Thyroid gland (tissue), 4 donors: ENCODE measurements at regions not wholly inside any gene's neighbourhood (a gene's known extent, or its start where the extent isn't known, plus 50 kb on each side); places are given as distances from the start of the nearest gene placed in this dataset.
"Not testable (repeated sequence)": the region's sequence is repeated elsewhere in the genome, so short reads cannot be mapped to it uniquely, and the experiment has no call there.

Experiments used
- DNase-seq, 2 donors: peaks; one replicate each; pipeline ENCODE4 v3.0.0-alpha.2; 2019
- H3K27ac ChIP-seq, 3 donors: fragments of 200-600 bp; sonication (generic); 1 replicate in 2 of 3; 2 replicates in 1 of 3; pipeline ENCODE4 v1.5.1; 2016 to 2019; ENCODE audit warnings: mild to moderate bottlenecking in 1 of 3, moderate library complexity in 1 of 3
- H3K27me3 ChIP-seq: fragments of 200-600 bp; sonication (generic); one replicate; pipeline ENCODE4 v1.5.1; 2019
- H3K36me3 ChIP-seq, 2 donors: fragments of 200-600 bp; sonication (generic); one replicate each; pipeline ENCODE4 v1.5.1; 2016 to 2019
- H3K4me1 ChIP-seq, 2 donors: fragments of 200-600 bp; sonication (generic); one replicate each; pipeline ENCODE4 v1.5.1; 2017 to 2019
- H3K4me3 ChIP-seq, 3 donors: fragments of 200-600 bp; sonication (generic); replicated peaks in 1 of 3; 1 replicate in 2 of 3; 2 replicates in 1 of 3; pipeline ENCODE4 v1.5.1; 2016; ENCODE audit warnings: mild to moderate bottlenecking in 1 of 3
- H3K9me3 ChIP-seq: fragments of 200-600 bp; sonication (generic); one replicate; pipeline ENCODE4 v1.5.1; 2017
- POLR2A ChIP-seq, 2 donors: fragments of 450-650 bp; IDR thresholded peaks; one replicate each; pipeline ENCODE4 v1.6.1; 2017; ENCODE audit warnings: antibody characterized with exemption in 2 of 2, mild to moderate bottlenecking in 2 of 2, moderate library complexity in 1 of 2
- WGBS, 2 donors: methylation state at CpG; one replicate each; pipeline ENCODE4 v1.1.5; 2017; 5-methylcytosine and 5-hydroxymethylcytosine counted together
- intact Hi-C: fragments of 100-400 bp; cut with DNase I; formaldehyde crosslinking; loops from one replicate; pipeline ENCODE4 v1.15.1; 2023
- TF ChIP-seq, protein P1 (sequence below), 6 experiments: fragments of 200-600 bp in 3 of 6; fragments of 450-650 bp in 3 of 6; sonication (generic) in 3 of 6; IDR thresholded peaks; one replicate each; pipeline ENCODE4 v1.5.1; 2016 to 2019; ENCODE audit warnings: antibody characterized with exemption in 6 of 6, mild to moderate bottlenecking in 2 of 6, inconsistent platforms in 1 of 6, moderate library complexity in 1 of 6

GRCh38 chr6:76516924-76517323 lies 444.5 kb upstream of the IMPG1 start:
- Histone ChIP-seq H3K9me3 (no peaks in the 10 kb centered on the region), H3K4me3 (no peak overlapping the region), H3K36me3 (no peaks in the 10 kb centered on the region), H3K27ac (no peak overlapping the region), H3K27me3 (no peaks in the 10 kb centered on the region), H3K4me1 (no peaks in the 10 kb centered on the region)
- intact Hi-C loops: no loop called here
- DNase-seq: no peak
- TF ChIP-seq POLR2A (IDR thresholded peaks at IDR 0.05): no peak
- WGBS, 2 donors: 82 to 88% methylated on average over 4 of the region's 4 CpGs

DNA sequence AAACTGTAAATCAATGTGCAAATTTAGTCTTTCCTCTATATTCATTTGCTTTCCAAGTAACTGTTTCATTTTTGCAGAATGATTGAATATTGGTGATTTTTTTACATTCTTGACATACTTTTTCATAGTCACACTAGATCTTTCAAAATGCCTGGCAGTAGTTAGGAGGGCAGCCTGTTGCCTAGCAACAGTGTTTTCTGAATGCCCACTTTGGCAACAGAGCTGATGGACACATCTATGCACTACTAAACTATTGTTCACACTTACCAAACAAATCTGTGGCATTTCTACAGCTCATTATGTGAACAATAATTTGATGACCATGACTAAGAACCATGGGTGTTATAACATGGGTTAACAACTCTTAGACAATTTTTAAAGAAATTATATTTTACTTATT lies 438.0 kb upstream of the IMPG1 start:
- Histone ChIP-seq H3K4me3 (no peak overlapping the region), H3K4me1 (no peaks in the 10 kb centered on the region), H3K9me3 (no peaks in the 10 kb centered on the region), H3K27me3 (no peaks in the 10 kb centered on the region), H3K27ac (no peak overlapping the region), H3K36me3 (no peaks in the 10 kb centered on the region)
- intact Hi-C loops: no loop called here
- DNase-seq: no peak
- TF ChIP-seq, protein P1, sequence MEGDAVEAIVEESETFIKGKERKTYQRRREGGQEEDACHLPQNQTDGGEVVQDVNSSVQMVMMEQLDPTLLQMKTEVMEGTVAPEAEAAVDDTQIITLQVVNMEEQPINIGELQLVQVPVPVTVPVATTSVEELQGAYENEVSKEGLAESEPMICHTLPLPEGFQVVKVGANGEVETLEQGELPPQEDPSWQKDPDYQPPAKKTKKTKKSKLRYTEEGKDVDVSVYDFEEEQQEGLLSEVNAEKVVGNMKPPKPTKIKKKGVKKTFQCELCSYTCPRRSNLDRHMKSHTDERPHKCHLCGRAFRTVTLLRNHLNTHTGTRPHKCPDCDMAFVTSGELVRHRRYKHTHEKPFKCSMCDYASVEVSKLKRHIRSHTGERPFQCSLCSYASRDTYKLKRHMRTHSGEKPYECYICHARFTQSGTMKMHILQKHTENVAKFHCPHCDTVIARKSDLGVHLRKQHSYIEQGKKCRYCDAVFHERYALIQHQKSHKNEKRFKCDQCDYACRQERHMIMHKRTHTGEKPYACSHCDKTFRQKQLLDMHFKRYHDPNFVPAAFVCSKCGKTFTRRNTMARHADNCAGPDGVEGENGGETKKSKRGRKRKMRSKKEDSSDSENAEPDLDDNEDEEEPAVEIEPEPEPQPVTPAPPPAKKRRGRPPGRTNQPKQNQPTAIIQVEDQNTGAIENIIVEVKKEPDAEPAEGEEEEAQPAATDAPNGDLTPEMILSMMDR (IDR thresholded peaks at IDR 0.05): no peak
- TF ChIP-seq POLR2A (IDR thresholded peaks at IDR 0.05): no peak

DNA sequence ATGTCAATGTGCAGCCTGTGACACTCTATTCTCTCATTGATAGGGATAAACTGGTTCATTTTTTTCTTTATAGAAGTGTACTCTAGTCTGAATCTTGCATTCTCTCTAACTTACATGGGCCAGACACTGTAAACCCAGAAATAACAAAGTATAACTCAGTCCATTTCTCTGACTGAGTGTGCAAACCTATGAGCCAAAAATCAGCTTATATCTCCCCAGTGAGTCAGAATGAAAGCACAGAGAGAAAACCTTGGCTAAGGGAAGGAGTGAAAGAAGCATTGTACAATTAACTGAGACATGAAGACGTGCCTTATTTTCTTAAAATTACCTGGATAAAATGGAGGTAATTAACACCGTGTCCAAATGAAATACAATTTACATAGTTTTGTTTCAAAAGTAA lies 436.9 kb upstream of the IMPG1 start:
- no peaks in the 10 kb centered on the region for H3K36me3 ChIP-seq
- H3K27me3 ChIP-seq: no peaks in the 10 kb centered on the region
- DNase-seq: no peak
- H3K4me1 ChIP-seq: no peaks in the 10 kb centered on the region
- no peak overlapping the region for H3K27ac ChIP-seq
- intact Hi-C loops: no loop called here
- H3K9me3 ChIP-seq: no peaks in the 10 kb centered on the region
- WGBS, 2 donors: 74 to 78% methylated on average over 2 of the region's 2 CpGs
- TF ChIP-seq POLR2A (IDR thresholded peaks at IDR 0.05): no peak
- TF ChIP-seq, protein P1 (IDR thresholded peaks at IDR 0.05): no peak
- no peak overlapping the region for H3K4me3 ChIP-seq

DNA sequence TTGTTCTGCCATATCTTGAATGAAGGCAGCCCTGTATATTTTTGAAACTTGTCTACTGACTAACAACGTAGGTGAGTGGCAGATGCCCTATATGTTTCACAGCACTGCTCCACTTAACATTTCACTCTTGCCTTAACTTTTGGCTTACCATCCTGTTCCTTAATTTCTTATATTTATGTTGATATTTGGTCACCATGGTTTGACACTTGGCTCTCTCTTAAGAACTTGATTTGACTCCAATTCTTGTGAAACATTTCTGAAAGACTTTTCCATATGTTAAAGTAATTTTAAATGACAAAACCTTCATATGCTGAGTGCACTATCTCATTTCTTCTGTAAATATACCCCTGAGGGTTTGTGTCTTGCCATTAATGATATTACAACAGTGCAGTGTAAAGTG lies 434.3 kb upstream of the IMPG1 start:
- Histone ChIP-seq H3K27me3 (no peaks in the 10 kb centered on the region), H3K4me1 (no peaks in the 10 kb centered on the region), H3K9me3 (no peaks in the 10 kb centered on the region), H3K27ac (no peak overlapping the region), H3K36me3 (no peaks in the 10 kb centered on the region), H3K4me3 (no peak overlapping the region)
- WGBS, 2 donors: 76 to 77% methylated on average over 1 of the region's 1 CpG
- intact Hi-C loops: no loop called here
- TF ChIP-seq POLR2A (IDR thresholded peaks at IDR 0.05): no peak
- TF ChIP-seq, protein P1 (IDR thresholded peaks at IDR 0.05): no peak
- DNase-seq: no peak

DNA sequence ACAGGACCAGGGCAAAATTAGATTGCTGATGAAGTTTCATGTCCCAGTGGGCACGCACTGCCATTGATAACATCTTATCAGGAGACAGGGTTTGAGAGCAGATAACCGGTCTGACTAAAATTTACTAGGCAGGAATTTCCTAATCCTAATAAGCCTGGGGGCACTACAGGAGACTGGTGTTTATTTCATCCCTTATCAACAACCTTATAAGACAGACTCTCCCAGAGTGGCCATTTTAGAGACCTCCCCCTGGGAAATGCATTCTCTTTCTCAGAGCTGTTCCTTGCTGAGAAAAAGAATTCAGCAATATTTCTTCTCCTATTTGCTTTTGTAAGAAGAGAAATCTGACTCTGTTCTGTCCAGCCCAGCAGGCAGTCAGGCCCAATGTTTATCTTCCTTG lies 423.4 kb upstream of the IMPG1 start:
- WGBS, 2 donors: 85 to 90% methylated on average over 2 of the region's 2 CpGs
- H3K4me1 ChIP-seq: no peaks in the 10 kb centered on the region
- TF ChIP-seq POLR2A (IDR thresholded peaks at IDR 0.05): no peak
- TF ChIP-seq, protein P1 (IDR thresholded peaks at IDR 0.05): no peak
- H3K27me3 ChIP-seq: no peaks in the 10 kb centered on the region
- H3K4me3 ChIP-seq: no peak overlapping the region
- no peaks in the 10 kb centered on the region for H3K36me3 ChIP-seq
- intact Hi-C loops: no loop called here
- no peaks in the 10 kb centered on the region for H3K9me3 ChIP-seq
- DNase-seq: no peak
- H3K27ac ChIP-seq: no peak overlapping the region

DNA sequence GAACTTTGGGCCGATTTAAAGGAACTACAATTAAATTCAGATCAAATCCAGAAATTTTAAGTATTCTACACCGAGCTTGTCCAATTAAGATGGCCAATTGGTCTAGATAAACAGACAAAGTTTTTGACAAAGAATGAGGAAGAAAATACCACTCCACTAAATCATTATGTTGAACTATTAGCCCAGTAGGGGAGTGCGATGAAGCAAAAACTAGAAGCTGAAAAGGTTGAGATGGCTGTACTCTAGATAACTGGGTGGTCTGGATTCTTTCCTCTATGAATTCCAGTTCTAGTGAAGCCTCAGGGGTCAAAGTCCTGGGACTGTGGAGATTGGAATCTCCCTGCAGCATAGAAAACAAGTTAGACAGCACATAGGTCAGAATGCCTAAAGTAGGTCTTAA lies 418.9 kb upstream of the IMPG1 start:
- H3K4me1 ChIP-seq, DNase-seq, intact Hi-C loops, H3K36me3 ChIP-seq, H3K27ac ChIP-seq, H3K9me3 ChIP-seq, H3K4me3 ChIP-seq, H3K27me3 ChIP-seq: not testable (repeated sequence)
- WGBS, 2 donors: 67 to 72% methylated on average over 3 of the region's 3 CpGs
